HepG2 (cell line): ENCODE measurements at regions not wholly inside any gene's neighbourhood (a gene's known extent, or its start where the extent isn't known, plus 50 kb on each side); places are given as distances from the start of the nearest gene placed in this dataset.

Experiments used
- CCDC6 ChIP-seq: sonication (generic); formaldehyde crosslinking; IDR thresholded peaks from 2 replicates; pipeline ENCODE4 v1.8.1; 2022; ENCODE audit warnings: mild to moderate bottlenecking, missing genetic modification reagents, moderate library complexity
- CHD4 ChIP-seq: fragments of 200-600 bp; sonication (generic); IDR thresholded peaks from 2 replicates; pipeline ENCODE4 v1.7.0; 2017; ENCODE audit warnings: mild to moderate bottlenecking, low read length, borderline replicate concordance
- CREB3 ChIP-seq: sonication (generic); formaldehyde crosslinking; IDR thresholded peaks from 2 replicates; pipeline ENCODE4 v1.5.0; 2020; ENCODE audit warnings: missing genetic modification reagents
- DRAP1 ChIP-seq: IDR thresholded peaks from 2 replicates; pipeline ENCODE4 v1.6.1; 2016; ENCODE audit warnings: missing genetic modification reagents, missing compliant biosample characterization
- GPBP1L1 ChIP-seq: sonication (generic); formaldehyde crosslinking; IDR thresholded peaks from 2 replicates; pipeline ENCODE4 v1.5.0; 2020; ENCODE audit warnings: mild to moderate bottlenecking, missing genetic modification reagents
- MEF2D ChIP-seq: sonication (generic); formaldehyde crosslinking; IDR thresholded peaks from 2 replicates; pipeline ENCODE4 v1.5.1; 2020; ENCODE audit warnings: mild to moderate bottlenecking, missing genetic modification reagents
- MYC ChIP-seq: sonication (generic); formaldehyde crosslinking; IDR thresholded peaks from 2 replicates; pipeline ENCODE4 v1.9.0; 2021; ENCODE audit warnings: missing genetic modification reagents, borderline replicate concordance
- RORA ChIP-seq: sonication (generic); formaldehyde crosslinking; IDR thresholded peaks from 2 replicates; pipeline ENCODE4 v1.5.0; 2020; ENCODE audit warnings: mild to moderate bottlenecking, missing genetic modification reagents, moderate library complexity
- TARDBP ChIP-seq: sonication (generic); formaldehyde crosslinking; IDR thresholded peaks from 2 replicates; pipeline ENCODE4 v1.8.0; 2022; ENCODE audit warnings: mild to moderate bottlenecking, missing genetic modification reagents
- TRIM22 ChIP-seq: fragments of 450-650 bp; IDR thresholded peaks from 2 replicates; pipeline ENCODE4 v1.6.1; 2017
- U2AF1 ChIP-seq: fragments of 200-400 bp; formaldehyde crosslinking; optimal IDR thresholded peaks from 2 replicates; pipeline ENCODE3; 2017; ENCODE audit warnings: mild to moderate bottlenecking, low read depth, low read length
- ZBTB20 ChIP-seq: sonication (generic); formaldehyde crosslinking; IDR thresholded peaks from 2 replicates; pipeline ENCODE4 v1.8.1; 2023; ENCODE audit warnings: missing genetic modification reagents, low read depth, mild to moderate bottlenecking, borderline replicate concordance
- ZFP36 ChIP-seq: fragments of 150-350 bp; IDR thresholded peaks from 2 replicates; pipeline ENCODE4 v1.6.1; 2018; ENCODE audit warnings: borderline replicate concordance, low read length, low read depth; ENCODE audit not compliant: partially characterized antibody
- ZFYVE20 ChIP-seq: sonication (generic); formaldehyde crosslinking; IDR thresholded peaks from 2 replicates; pipeline ENCODE4 v1.8.0; 2023; ENCODE audit warnings: low read depth, mild to moderate bottlenecking, moderate library complexity, missing genetic modification reagents, borderline replicate concordance
- ZMYM3 ChIP-seq: sonication (generic); formaldehyde crosslinking; IDR thresholded peaks from 2 replicates; pipeline ENCODE4 v1.5.1; 2020; ENCODE audit warnings: mild to moderate bottlenecking, missing genetic modification reagents
- ZNF260 ChIP-seq: sonication (generic); formaldehyde crosslinking; IDR thresholded peaks from 2 replicates; pipeline ENCODE4 v1.4.0; 2020; ENCODE audit warnings: missing genetic modification reagents, low read depth, mild to moderate bottlenecking, borderline replicate concordance
- ZNF274 ChIP-seq: sonication (generic); formaldehyde crosslinking; IDR thresholded peaks from 2 replicates; pipeline ENCODE4 v1.5.1; 2020; ENCODE audit warnings: mild to moderate bottlenecking, missing genetic modification reagents
- ZNF609 ChIP-seq: sonication (generic); formaldehyde crosslinking; IDR thresholded peaks from 2 replicates; pipeline ENCODE4 v1.4.0; 2020; ENCODE audit warnings: mild to moderate bottlenecking, missing genetic modification reagents, borderline replicate concordance
- ZNF644 ChIP-seq: IDR thresholded peaks from 2 replicates; pipeline ENCODE4 v1.6.1; 2016; ENCODE audit warnings: low read depth
- ZSCAN12 ChIP-seq: sonication (generic); formaldehyde crosslinking; IDR thresholded peaks from 2 replicates; pipeline ENCODE4 v1.9.0; 2021; ENCODE audit warnings: mild to moderate bottlenecking, missing genetic modification reagents
- ZSCAN9 ChIP-seq: IDR thresholded peaks from 2 replicates; pipeline ENCODE4 v1.6.1; 2016; ENCODE audit warnings: borderline replicate concordance

DNA sequence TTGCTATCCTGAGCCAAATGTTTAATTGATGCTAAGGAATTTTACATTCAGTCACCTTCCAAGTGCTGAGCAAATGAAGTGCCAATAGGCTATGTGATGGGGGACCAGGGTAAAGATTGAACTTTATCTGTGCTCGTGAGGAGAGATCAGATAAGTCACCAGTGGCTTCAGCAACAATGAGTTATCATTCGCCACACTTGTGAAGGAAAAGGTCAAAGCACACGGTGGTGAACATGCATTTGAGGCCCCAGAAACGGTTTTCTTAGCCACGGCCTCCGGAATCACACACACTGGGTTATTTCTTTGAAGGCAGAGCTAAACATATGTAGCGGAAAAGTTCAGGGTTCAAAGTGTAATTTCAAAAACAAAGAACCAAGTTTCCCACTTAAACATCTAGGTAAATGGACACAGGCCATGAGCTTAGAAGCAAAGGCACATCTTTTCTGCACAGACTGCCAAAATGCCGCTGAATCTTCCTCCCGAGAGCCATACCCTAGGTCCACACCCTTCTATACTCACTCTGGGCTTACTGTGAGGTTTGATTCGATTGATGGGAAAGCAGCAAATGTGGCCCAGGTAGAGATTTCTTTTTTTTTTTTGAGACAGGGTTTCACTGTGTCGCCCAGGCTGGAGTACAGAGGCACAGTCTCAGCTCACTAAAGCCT lies 268.5 kb downstream of the SHQ1 start (continued):
- TF ChIP-seq TRIM22 (no peak), ZSCAN9 (CRISPR knock-in tag) (peak; percentile 68; the same call in 1 of the 2 replicates), CREB3 (0 out of 2 replicates have a peak, but pooled peaks have one; percentile 56), CCDC6 (CRISPR knock-in tag) (no peak), TARDBP (CRISPR knock-in tag) (peak; percentile 87), ZFYVE20 (no peak), DRAP1 (CRISPR knock-in tag) (peak; percentile 33; the same call in 1 of the 2 replicates), ZNF609 (peak; percentile 79; the same call in 1 of the 2 replicates), ZFP36 (no peak), ZNF260 (CRISPR knock-in tag) (no peak), ZBTB20 (CRISPR knock-in tag) (peak; percentile 92; the same call in 1 of the 2 replicates), ZNF274 (no peak; the same call in 1 of the 2 replicates), ZSCAN12 (CRISPR knock-in tag) (no peak; the same call in 1 of the 2 replicates), ZMYM3 (CRISPR knock-in tag) (peak; percentile 50), RORA (CRISPR knock-in tag) (no peak), GPBP1L1 (CRISPR knock-in tag) (no peak), U2AF1 (no peak), CHD4 (no peak; the same call in 1 of the 2 replicates), ZNF644 (CRISPR knock-in tag) (peak; percentile 73), MEF2D (CRISPR knock-in tag) (peak; percentile 93), MYC (CRISPR knock-in tag) (peak; percentile 73)
